Stimulated activated CD8-positive, alpha-beta memory T cell treated with anti-CD3 and anti-CD28 coated beads, Interleukin-7, amount 100 ng/mL, for 48 hours (primary cell): ENCODE measurements at regions not wholly inside any gene's neighbourhood (a gene's known extent, or its start where the extent isn't known, plus 50 kb on each side); places are given as distances from the start of the nearest gene placed in this dataset.
"Not testable (repeated sequence)": the region's sequence is repeated elsewhere in the genome, so short reads cannot be mapped to it uniquely, and the experiment has no call there.

Experiments used
- DNase-seq, 2 donors: peaks; one replicate each; pipeline ENCODE4 v3.0.0-alpha.2; 2020; ENCODE audit warnings: low read depth in 1 of 2; ENCODE audit errors: extremely low read depth in 1 of 2

DNA sequence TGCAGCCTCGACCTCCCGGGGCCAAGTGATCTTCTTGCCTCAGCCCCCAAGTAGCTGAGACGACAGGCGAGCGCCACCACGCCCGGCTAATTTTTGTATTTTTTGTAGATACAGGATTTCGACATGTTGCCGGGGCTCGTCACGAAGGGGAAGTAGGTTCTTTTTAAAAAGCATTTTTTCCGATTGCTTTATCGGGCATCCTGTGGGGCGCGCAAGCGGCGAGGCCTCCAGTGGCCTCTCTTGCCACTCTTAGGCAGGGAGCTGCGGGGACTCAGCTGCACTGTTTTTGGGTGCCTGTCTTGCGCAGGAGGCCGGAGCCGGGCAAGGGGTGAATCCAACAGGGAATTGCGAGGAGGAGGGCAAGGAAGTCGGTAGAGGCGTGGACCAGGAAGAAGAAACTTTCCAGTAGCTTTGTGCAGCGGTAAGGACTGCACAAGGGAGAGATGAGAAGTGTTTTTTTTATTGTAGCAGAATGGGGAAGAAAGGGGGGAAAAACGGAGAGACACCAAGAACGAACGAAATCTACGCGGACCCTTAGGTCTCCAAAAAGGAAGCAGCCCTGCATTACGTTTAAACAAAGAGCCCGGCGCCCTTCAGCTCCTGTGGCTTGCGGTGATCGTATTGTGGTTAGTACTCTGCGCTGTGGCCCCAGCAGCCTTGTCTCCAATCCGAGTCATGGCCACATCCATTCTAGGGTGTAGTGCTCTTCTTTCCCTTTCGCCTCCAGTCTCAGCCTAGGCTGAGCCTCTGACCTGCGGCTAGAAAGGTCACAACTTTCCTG lies 164.8 kb downstream of the PPIAL4G start:
- peak; percentile 46 to 72 for DNase-seq

DNA sequence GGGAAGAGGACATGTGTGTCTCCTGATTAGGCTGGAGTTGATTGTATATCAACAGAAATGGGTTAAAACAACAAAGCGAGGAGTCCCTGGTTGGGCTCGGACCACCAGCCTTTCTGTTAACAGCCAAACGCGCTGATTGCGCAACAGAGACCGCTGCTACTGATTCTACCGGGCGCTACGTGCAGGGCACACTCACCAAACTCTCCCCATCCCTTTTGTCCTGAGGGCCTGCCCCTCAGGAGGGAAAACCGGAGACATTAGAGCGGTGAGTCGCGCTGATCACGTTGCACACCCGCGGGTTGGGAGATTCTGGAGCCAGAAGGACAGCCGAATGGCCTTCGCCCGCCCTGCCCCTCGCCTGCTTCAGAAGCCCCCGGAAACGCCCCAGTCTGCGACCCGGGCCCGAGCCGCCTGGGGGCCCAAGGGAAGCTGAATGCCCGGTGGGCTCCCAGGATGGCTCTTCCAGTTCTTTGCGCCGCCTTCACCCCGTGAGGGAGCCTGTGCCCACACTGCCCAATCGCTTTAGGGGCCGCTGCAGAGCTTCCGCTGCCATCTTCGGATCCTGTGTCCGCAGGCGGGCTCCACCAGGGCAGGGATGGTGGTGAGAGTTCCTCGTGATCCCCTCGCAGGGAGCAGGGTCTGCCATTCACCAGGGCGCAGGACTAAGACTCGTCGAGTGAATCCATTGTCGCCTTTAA lies 165.4 kb upstream of the NBPF11 start:
- no peak for DNase-seq

DNA sequence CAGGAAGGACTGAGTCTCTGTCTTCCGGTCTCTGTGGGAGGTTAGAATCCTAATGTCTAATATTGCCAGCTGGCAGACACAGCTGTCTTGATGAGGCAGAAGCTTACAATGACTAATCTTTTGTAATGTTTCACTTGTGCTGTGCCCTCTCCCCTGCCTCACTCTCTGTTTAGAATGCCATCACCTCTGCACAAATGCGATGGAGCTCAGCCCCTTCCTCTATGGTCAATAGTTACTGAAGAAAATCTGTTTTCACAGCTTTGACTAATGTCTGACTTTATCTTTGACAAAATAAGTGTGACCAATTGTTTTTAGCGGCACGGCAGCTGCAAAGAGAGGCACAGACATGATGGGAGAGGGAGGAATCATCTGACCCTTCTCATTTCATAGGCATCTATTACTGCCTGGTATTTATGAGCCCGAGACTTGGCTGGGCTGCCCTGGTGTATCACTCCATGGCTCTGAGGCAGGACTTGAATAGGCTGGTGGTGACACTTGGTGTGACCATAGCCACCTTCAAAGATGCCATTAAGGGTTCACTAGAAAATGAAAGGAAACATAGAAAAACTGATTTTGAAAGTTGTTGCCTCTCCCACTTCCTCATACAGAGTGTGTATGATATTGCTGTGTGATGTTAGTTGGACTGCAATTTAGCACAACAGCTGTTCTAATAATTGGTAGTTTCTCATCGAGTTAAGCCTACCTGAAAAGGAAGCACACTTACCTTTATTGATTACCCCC lies 163.2 kb upstream of the NBPF11 start:
- DNase-seq: no peak

GRCh38 chr1:148310807-148311206 lies 158.7 kb upstream of the NBPF11 start:
- no peak for DNase-seq

- DNase-seq: no peak
Measured at GRCh38 chr1:148309940-148310500, 157.9 kb upstream of the NBPF11 start.

GRCh38 chr1:148308832-148309458 lies 156.9 kb upstream of the NBPF11 start:
- no peak for DNase-seq

DNA sequence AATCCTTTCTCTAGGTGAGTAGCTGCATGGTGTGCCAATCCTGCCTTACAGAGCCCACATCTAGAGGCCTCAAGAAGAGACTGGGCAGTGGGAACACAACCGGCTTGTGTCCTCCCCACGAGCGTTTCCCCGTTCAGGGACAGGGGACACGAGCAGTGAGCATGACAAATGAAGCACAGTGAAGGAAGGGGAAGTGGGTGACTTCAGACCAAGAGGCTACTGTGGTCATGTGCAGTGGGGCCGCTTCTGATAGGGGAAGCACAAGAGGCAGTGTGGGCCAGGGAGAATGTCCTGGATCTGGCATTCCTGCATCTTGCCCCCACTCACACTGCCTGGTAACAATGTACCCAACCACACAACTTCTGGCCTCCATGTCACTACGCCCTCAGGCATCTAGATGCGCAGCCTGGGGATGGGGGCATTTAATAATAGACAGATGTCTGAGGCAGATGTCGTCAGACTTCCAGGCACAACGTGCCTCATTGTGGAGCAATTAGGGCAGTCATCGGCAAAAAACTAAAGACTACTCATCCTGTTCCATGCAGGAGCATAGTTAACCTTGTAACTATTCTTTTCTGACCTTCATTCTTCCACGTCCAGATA lies 155.6 kb upstream of the NBPF11 start:
- no peak for DNase-seq

GRCh38 chr1:148304935-148305334 lies 152.9 kb upstream of the NBPF11 start:
- DNase-seq: not testable (repeated sequence)

DNA sequence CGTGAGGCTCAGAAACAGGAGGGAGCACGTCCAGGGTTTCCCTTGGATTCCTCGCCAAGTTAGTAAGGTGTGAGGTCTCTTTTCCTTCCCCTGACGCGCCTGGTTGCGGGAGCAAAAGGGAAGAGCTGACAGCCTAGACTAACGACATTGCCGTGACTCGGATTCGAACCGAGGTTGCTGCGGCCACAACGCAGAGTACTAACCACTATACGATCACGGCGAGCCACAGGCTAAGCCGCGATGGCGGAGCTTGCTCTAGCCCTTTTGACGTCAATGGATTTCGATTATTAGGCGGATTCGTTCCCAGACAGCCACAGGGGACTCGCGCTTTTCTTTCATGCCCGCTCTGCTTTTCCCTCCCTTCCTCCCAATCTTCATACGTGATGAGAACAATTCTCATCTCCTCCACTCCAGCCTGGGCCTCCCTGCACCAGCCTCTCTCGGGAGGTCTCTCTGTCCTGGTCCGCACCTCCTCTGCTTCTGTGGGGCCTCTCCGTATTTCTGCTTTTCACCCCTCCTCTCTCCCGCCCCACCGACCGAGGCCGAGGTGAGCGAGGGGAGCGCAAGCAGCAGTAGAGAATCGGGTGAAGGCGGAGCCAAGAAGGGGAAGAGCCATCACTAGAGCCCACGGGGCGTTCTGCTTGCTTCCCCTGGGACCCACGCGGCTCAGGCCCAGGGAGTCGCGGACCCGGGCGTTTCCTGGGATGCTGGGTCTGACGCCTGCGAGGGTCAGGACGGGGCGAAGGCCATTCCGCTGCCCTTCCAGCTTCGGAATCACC lies 150.7 kb upstream of the NBPF11 start:
- DNase-seq: peak; percentile 53 to 69

DNA sequence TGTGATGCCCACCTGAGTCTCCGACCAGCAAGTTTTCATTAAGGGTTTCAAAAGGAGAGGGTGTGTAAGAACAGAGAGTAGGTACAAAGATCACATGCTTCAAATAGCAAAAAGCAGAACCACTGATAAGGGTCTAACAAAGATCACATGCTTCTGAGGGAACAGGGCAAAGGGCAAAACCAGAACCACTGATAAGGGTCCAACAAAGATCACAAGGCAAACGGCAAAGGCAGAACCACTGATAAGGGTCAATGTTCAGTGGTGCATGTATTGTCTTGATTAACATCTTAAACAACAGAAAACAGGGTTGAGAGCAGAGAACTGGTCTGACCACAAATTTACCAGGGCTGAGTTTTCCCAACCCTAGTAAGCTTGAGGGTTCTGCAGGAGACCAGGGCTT lies 145.8 kb upstream of the NBPF11 start:
- not testable (repeated sequence) for DNase-seq

GRCh38 chr1:148296511-148296910 lies 144.4 kb upstream of the NBPF11 start:
- DNase-seq: no peak

DNA sequence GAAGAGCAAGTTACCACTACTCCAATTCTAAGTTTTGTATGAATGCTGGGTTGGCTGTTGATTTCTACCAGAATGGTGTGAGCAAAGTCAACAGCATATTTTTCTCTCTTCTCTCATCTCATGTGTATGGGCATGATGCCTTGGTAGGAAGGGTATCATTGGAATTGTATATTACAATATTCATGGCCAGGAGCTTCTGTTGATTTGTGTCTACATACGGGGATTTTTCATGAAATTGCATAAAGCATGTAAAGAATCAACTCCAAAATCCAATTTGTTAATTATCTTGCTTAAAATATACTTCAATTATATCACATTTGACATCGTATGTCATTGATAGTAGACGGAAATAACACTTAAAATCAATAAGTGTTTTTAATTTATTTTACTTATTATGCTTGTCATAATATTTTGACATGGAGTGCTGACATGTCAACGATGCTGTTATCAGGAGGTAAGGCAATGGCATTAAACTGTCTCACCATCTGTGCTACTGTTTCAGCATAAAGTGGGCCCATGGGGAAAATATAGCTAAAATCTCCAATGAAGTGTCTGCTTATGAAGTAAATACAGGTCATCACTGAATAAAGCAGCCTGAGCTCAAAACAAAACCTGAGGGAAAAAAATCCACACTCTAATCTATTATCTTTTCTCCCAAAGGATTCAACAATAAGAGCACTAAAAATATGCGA lies 142.2 kb upstream of the NBPF11 start:
- DNase-seq: no peak

GRCh38 chr1:148293651-148294050 lies 141.6 kb upstream of the NBPF11 start:
- no peak for DNase-seq

GRCh38 chr1:148292915-148293314 lies 140.8 kb upstream of the NBPF11 start:
- DNase-seq: no peak

DNA sequence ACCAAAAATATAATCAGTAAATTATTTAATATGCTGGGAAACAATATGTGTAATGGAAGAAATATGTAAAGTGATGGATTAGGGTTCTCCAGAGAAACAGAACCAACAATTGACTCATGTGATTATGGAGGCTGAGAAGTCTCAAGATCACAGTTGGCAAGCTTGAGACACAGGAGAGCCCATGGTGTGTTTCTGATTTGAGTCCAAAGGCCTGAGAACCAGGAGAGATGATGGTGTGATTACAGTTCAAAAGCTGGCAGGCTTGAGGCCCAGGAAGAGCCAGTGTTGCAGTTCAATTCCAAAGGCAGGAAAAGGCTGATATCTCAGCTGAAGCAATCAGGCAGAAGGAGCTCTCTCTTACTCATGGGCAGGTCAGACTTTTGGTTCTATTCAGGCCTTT lies 138.8 kb upstream of the NBPF11 start:
- no peak for DNase-seq

GRCh38 chr1:148289647-148290046 lies 137.6 kb upstream of the NBPF11 start:
- no peak for DNase-seq

DNA sequence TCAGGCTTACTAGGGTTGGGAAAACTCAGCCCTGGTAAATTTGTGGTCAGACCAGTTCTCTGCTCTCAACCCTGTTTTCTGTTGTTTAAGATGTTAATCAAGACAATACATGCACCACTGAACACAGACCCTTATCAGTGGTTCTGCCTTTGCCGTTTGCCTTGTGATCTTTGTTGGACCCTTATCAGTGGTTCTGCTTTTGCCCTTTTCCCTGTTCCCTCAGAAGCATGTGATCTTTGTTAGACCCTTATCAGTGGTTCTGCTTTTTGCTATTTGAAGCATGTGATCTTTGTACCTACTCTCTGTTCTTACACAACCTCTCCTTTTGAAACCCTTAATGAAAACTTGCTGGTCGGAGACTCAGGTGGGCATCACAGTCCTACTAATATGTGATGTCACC lies 133.9 kb upstream of the NBPF11 start:
- not testable (repeated sequence) for DNase-seq

DNA sequence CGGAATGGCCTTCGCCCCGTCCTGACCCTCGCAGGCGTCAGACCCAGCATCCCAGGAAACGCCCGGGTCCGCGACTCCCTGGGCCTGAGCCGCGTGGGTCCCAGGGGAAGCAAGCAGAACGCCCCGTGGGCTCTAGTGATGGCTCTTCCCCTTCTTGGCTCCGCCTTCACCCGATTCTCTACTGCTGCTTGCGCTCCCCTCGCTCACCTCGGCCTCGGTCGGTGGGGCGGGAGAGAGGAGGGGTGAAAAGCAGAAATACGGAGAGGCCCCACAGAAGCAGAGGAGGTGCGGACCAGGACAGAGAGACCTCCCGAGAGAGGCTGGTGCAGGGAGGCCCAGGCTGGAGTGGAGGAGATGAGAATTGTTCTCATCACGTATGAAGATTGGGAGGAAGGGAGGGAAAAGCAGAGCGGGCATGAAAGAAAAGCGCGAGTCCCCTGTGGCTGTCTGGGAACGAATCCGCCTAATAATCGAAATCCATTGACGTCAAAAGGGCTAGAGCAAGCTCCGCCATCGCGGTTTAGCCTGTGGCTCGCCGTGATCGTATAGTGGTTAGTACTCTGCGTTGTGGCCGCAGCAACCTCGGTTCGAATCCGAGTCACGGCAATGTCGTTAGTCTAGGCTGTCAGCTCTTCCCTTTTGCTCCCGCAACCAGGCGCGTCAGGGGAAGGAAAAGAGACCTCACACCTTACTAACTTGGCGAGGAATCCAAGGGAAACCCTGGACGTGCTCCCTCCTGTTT lies 128.9 kb upstream of the NBPF11 start:
- not testable (repeated sequence) for DNase-seq
